GM10248 (cell line): ENCODE measurements at regions not wholly inside any gene's neighbourhood (a gene's known extent, or its start where the extent isn't known, plus 50 kb on each side); places are given as distances from the start of the nearest gene placed in this dataset.

ENCODE experiments used
- CTCF ChIA-PET: fragments of 300-600 bp; sonication (Branson Sonifier 250); formaldehyde crosslinking; extraction: SDS; loops from one replicate; lab custom pipeline; 2021; ENCODE audit warnings: antibody characterized with exemption; lab: Yijun Ruan, JAX
- POLR2A ChIA-PET: fragments of 350-650 bp; sonication (Branson Sonifier 250); formaldehyde crosslinking; extraction: SDS; loops from one replicate; lab custom pipeline; 2020; ENCODE audit warnings: antibody characterized with exemption; lab: Yijun Ruan, JAX
- DNase-seq: peaks from one replicate; pipeline ENCODE4 v3.0.0; 2012; ENCODE audit errors: extremely low spot score
- CTCF ChIP-seq: IDR thresholded peaks from 2 replicates; pipeline ENCODE4 v1.5.1; 2012; ENCODE audit warnings: mild to moderate bottlenecking, low read depth; ENCODE audit errors: extremely low read depth, missing control alignments, control extremely low read depth

GRCh38 chr3:178072391-178073305, 463.6 kb upstream of the KCNMB2 start:
- ChIA-PET POLR2A (no interaction called here), CTCF (interaction anchor here (1.0 to 2.1 kb wide), 5 partner anchors 9 to 19 kb away, joined by 3 to 5 read pairs (median 3); no protein-coding TSS in a partner anchor)
- no peak for DNase-seq
- TF ChIP-seq CTCF: no peak

DNA sequence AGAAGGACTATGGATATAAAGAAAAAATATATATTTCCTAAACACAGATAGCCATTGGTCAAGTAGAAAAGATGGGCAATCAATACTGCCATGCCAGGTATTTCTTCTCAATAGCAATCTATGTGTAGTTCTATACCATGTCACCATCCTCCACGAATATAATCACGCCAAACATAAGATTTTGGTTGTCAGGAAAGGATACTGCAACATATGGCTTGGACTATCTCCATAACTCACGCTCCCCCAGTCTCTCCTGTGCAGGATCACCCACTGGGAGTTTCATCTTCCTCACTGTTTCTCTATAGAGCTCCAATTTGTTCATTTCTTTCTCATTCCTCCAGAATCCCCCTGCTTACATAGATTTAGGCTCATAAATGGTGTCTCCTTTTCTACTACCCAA, 462.9 kb upstream of the KCNMB2 start:
- no peak for DNase-seq
- no peak for TF ChIP-seq CTCF
- ChIA-PET CTCF (interaction anchor here (1.0 to 1.6 kb wide), 4 partner anchors 9 to 19 kb away, joined by 3 to 4 read pairs (median 3); no protein-coding TSS in a partner anchor), POLR2A (no interaction called here)

- DNase-seq: no peak
- CTCF ChIA-PET: no interaction called here
- POLR2A ChIA-PET: no interaction called here
- no peak for TF ChIP-seq CTCF
Measured at GRCh38 chr3:178075344-178075743, 460.9 kb upstream of the KCNMB2 start.

DNA sequence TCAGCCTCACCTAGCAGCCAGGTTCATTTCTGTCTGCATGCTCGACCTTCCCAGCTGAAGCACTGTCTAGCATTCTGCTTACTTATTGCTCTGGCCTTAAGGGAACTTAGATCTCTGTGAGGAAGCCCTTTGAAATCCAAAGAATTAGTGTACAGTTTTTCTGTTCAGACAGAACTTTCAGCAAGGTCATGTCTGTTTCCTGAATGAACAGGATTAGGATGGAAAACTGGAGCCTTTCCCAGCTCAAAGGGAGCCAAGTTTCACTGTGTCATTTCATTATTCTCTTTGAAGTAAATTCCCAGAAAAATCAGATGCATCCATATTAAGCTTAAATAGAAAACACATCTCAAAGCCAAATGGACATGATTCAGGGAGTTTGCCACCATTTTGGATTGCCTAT, 457.3 kb upstream of the KCNMB2 start:
- no peak for TF ChIP-seq CTCF
- DNase-seq: no peak
- ChIA-PET POLR2A (no interaction called here), CTCF (interaction anchor here (0.9 to 1.5 kb wide), 4 partner anchors 8 to 25 kb away, joined by 3 to 7 read pairs (median 4); no protein-coding TSS in a partner anchor)

GRCh38 chr3:178079966-178080365, 456.3 kb upstream of the KCNMB2 start:
- no peak for TF ChIP-seq CTCF
- DNase-seq: no peak
- POLR2A ChIA-PET: no interaction called here
- CTCF ChIA-PET: no interaction called here

GRCh38 chr3:178082326-178082906, 453.8 kb upstream of the KCNMB2 start:
- ChIA-PET POLR2A (no interaction called here), CTCF (interaction anchor here (0.9 kb wide), 1 partner anchor 9 kb away, joined by 3 read pairs; no protein-coding TSS in a partner anchor)
- TF ChIP-seq CTCF: no peak
- DNase-seq: no peak
